ENCODE measurements at regions not wholly inside any gene's neighbourhood (a gene's known extent, or its start where the extent isn't known, plus 50 kb on each side); places are given as distances from the start of the nearest gene placed in this dataset.

DNA sequence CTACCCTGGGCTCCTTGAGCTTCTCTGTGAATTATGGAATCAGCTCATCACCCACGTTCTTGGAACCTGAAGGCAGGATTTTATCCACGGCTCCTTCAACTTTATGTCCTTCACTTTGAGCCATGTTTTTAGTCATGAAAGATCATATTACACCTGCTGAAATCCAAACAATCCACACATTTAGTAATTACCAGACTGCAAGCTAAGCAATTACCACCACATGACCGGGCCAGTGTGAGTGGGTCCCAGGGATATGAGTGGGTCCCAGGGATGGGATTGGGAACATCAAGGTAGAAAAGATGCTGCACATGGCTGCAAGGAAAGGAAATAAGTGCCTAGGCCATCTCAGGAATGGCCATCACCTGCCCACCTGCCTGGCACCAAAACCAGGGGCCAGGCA is 140.3 kb upstream of the IQSEC1 start:
- TF ChIP-seq, protein P1, sequence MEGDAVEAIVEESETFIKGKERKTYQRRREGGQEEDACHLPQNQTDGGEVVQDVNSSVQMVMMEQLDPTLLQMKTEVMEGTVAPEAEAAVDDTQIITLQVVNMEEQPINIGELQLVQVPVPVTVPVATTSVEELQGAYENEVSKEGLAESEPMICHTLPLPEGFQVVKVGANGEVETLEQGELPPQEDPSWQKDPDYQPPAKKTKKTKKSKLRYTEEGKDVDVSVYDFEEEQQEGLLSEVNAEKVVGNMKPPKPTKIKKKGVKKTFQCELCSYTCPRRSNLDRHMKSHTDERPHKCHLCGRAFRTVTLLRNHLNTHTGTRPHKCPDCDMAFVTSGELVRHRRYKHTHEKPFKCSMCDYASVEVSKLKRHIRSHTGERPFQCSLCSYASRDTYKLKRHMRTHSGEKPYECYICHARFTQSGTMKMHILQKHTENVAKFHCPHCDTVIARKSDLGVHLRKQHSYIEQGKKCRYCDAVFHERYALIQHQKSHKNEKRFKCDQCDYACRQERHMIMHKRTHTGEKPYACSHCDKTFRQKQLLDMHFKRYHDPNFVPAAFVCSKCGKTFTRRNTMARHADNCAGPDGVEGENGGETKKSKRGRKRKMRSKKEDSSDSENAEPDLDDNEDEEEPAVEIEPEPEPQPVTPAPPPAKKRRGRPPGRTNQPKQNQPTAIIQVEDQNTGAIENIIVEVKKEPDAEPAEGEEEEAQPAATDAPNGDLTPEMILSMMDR (IDR thresholded peaks at IDR 0.05; ENCODE audit: low read depth, low read length), result no peak
- TF ChIP-seq, protein P2, sequence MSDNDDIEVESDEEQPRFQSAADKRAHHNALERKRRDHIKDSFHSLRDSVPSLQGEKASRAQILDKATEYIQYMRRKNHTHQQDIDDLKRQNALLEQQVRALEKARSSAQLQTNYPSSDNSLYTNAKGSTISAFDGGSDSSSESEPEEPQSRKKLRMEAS (IDR thresholded peaks at IDR 0.05; ENCODE audit: low read depth, low read length), result no peak
- TF ChIP-seq POLR2A (IDR thresholded peaks at IDR 0.05; ENCODE audit: extremely low read depth, insufficient read length), result no peak
- TF ChIP-seq MYC (IDR thresholded peaks at IDR 0.05; ENCODE audit: low read depth, low read length), result no peak

Measured in NB4 (cell line).